Skin epidermis (tissue), 12 donors: ENCODE measurements at regions not wholly inside any gene's neighbourhood (a gene's known extent, or its start where the extent isn't known, plus 50 kb on each side); places are given as distances from the start of the nearest gene placed in this dataset.

Experiments used
- H3K27ac ChIP-seq, 21 experiments: fragments of 200-600 bp; sonication (generic) in 11 of 21; one replicate each; pipeline ENCODE4 v1.5.0; 2020; ENCODE audit warnings: mild to moderate bottlenecking in 3 of 21, inconsistent platforms in 2 of 21, moderate library complexity in 2 of 21
- H3K4me3 ChIP-seq, 7 experiments: fragments of 200-600 bp; sonication (generic) in 2 of 7; one replicate each; pipeline ENCODE4 v1.5.0; 2020; ENCODE audit warnings: inconsistent platforms in 2 of 7, mild to moderate bottlenecking in 2 of 7, moderate library complexity in 1 of 7

GRCh38 chr1:221172841-221173240 is 293.6 kb downstream of the HLX start:
- H3K4me3 ChIP-seq, result no peak overlapping the region
- H3K27ac ChIP-seq, result no peak overlapping the region

- Histone ChIP-seq H3K4me3 (no peak overlapping the region), H3K27ac (no peak overlapping the region)
Measured at GRCh38 chr1:221174330-221174993, 295.2 kb downstream of the HLX start.

- Histone ChIP-seq H3K4me3 (no peak overlapping the region), H3K27ac (no peak overlapping the region)
Measured at GRCh38 chr1:221175249-221175648, 296.0 kb downstream of the HLX start.

GRCh38 chr1:221180704-221181368 is 301.6 kb downstream of the HLX start:
- Histone ChIP-seq H3K27ac (no peak overlapping the region), H3K4me3 (no peak overlapping the region)

- Histone ChIP-seq H3K27ac (no peak overlapping the region), H3K4me3 (no peak overlapping the region)
Measured at GRCh38 chr1:221182791-221183533, 303.7 kb downstream of the HLX start.

GRCh38 chr1:221184131-221184794 is 305.0 kb downstream of the HLX start:
- Histone ChIP-seq H3K4me3 (no peak overlapping the region), H3K27ac (no peak overlapping the region)

- Histone ChIP-seq H3K27ac (no peak overlapping the region), H3K4me3 (no peak overlapping the region)
Measured at GRCh38 chr1:221187174-221187573, 307.9 kb downstream of the HLX start.

- Histone ChIP-seq H3K4me3 (no peak overlapping the region), H3K27ac (no peak overlapping the region)
Measured at GRCh38 chr1:221188458-221188857, 309.2 kb downstream of the HLX start.

- no peak overlapping the region for H3K27ac ChIP-seq
- H3K4me3 ChIP-seq, result no peak overlapping the region
Measured at GRCh38 chr1:221190249-221190648, 311.0 kb downstream of the HLX start.

GRCh38 chr1:221192055-221192454 is 312.8 kb downstream of the HLX start:
- Histone ChIP-seq H3K27ac (no peak overlapping the region), H3K4me3 (no peak overlapping the region)

GRCh38 chr1:221200464-221200863 is 321.2 kb downstream of the HLX start:
- H3K27ac ChIP-seq, result no peak overlapping the region
- no peak overlapping the region for H3K4me3 ChIP-seq

- H3K27ac ChIP-seq, result no peak overlapping the region
- no peak overlapping the region for H3K4me3 ChIP-seq
Measured at GRCh38 chr1:221201773-221202172, 322.5 kb downstream of the HLX start.

GRCh38 chr1:221203224-221204054 is 324.2 kb downstream of the HLX start:
- Histone ChIP-seq H3K4me3 (no peak overlapping the region), H3K27ac (no peak overlapping the region)

- Histone ChIP-seq H3K27ac (no peak overlapping the region), H3K4me3 (no peak overlapping the region)
Measured at GRCh38 chr1:221204055-221204833, 325.0 kb downstream of the HLX start.

GRCh38 chr1:221206076-221206475 is 326.8 kb downstream of the HLX start:
- Histone ChIP-seq H3K4me3 (no peak overlapping the region), H3K27ac (no peak overlapping the region)

GRCh38 chr1:221212926-221213325 is 333.7 kb downstream of the HLX start:
- Histone ChIP-seq H3K4me3 (no peak overlapping the region), H3K27ac (no peak overlapping the region)

GRCh38 chr1:221217029-221217428 is 337.8 kb downstream of the HLX start:
- no peak overlapping the region for H3K4me3 ChIP-seq
- no peak overlapping the region for H3K27ac ChIP-seq

GRCh38 chr1:221223281-221223680 is 344.0 kb downstream of the HLX start:
- H3K4me3 ChIP-seq, result no peak overlapping the region
- H3K27ac ChIP-seq, result no peak overlapping the region

GRCh38 chr1:221227460-221227859 is 348.2 kb downstream of the HLX start:
- no peak overlapping the region for H3K4me3 ChIP-seq
- no peak overlapping the region for H3K27ac ChIP-seq
